GM23248 (cell line): ENCODE measurements at regions not wholly inside any gene's neighbourhood (a gene's known extent, or its start where the extent isn't known, plus 50 kb on each side); places are given as distances from the start of the nearest gene placed in this dataset.

Experiments
- EZH2 ChIP-seq: fragments of 200-600 bp; sonication (generic); IDR thresholded peaks from 2 replicates; pipeline ENCODE4 v1.6.1; 2018; ENCODE audit warnings: antibody characterized with exemption, mild to moderate bottlenecking; ENCODE audit not compliant: insufficient read depth, poor library complexity, severe bottlenecking
- EZH2phosphoT487 ChIP-seq: fragments of 200-600 bp; sonication (generic); IDR thresholded peaks from 2 replicates; pipeline ENCODE4 v1.6.1; 2018; ENCODE audit warnings: antibody characterized with exemption, moderate library complexity, mild to moderate bottlenecking, low read depth; ENCODE audit not compliant: insufficient read depth

GRCh38 chr18:40096675-40097074, 1858.4 kb upstream of the PIK3C3 start:
- TF ChIP-seq EZH2phosphoT487 (no peak), EZH2 (no peak)
